C4-2B (cell line): ENCODE measurements at regions not wholly inside any gene's neighbourhood (a gene's known extent, or its start where the extent isn't known, plus 50 kb on each side); places are given as distances from the start of the nearest gene placed in this dataset.

ENCODE experiments used
- CTCF ChIP-seq: fragments of 450-650 bp; conservative IDR thresholded peaks from 2 replicates; pipeline ENCODE4 v1.5.1; 2017; ENCODE audit warnings: mild to moderate bottlenecking
- ZFX ChIP-seq: fragments of 450-650 bp; IDR thresholded peaks from 2 replicates; pipeline ENCODE4 v1.6.1; 2017

- TF ChIP-seq CTCF (no peak), ZFX (no peak)
Measured at GRCh38 chr3:118151164-118151563, 883.5 kb downstream of the IGSF11 start.
